Tongue (tissue), 1 donor: ENCODE measurements at regions not wholly inside any gene's neighbourhood (a gene's known extent, or its start where the extent isn't known, plus 50 kb on each side); places are given as distances from the start of the nearest gene placed in this dataset.
"Not testable (repeated sequence)": the region's sequence is repeated elsewhere in the genome, so short reads cannot be mapped to it uniquely, and the experiment has no call there.

Experiments used
- DNase-seq: peaks from one replicate; pipeline ENCODE4 v3.0.0-alpha.2; 2015

- no peak for DNase-seq
These were observed 156.5 kb upstream of the MED14 start for GRCh38 chrX:40891798-40892197.

- no peak for DNase-seq
These were observed 158.0 kb upstream of the MED14 start for GRCh38 chrX:40893251-40893910.

- DNase-seq = no peak
These were observed 159.9 kb upstream of the MED14 start for GRCh38 chrX:40895246-40895645.

- DNase-seq = no peak
These were observed 162.5 kb upstream of the MED14 start for GRCh38 chrX:40897718-40898270.

- DNase-seq = not testable (repeated sequence)
These were observed 169.4 kb upstream of the MED14 start for GRCh38 chrX:40904739-40905138.

GRCh38 chrX:40908026-40908425 is 172.7 kb upstream of the MED14 start:
- DNase-seq = no peak

GRCh38 chrX:40908857-40909475 is 173.6 kb upstream of the MED14 start:
- no peak for DNase-seq

GRCh38 chrX:40912166-40912565 is 173.1 kb upstream of the USP9X start:
- no peak for DNase-seq

- no peak for DNase-seq
These were observed 172.7 kb upstream of the USP9X start for GRCh38 chrX:40912576-40912975.

- DNase-seq = no peak
These were observed 164.9 kb upstream of the USP9X start for GRCh38 chrX:40920351-40920750.

- DNase-seq = no peak
These were observed 162.9 kb upstream of the USP9X start for GRCh38 chrX:40922307-40922706.

GRCh38 chrX:40926739-40927427 is 158.4 kb upstream of the USP9X start:
- not testable (repeated sequence) for DNase-seq

GRCh38 chrX:40928076-40928475 is 157.2 kb upstream of the USP9X start:
- DNase-seq = no peak

GRCh38 chrX:40931921-40932320 is 153.3 kb upstream of the USP9X start:
- peak; percentile 38 for DNase-seq

- DNase-seq = peak; percentile 75
These were observed 152.0 kb upstream of the USP9X start for GRCh38 chrX:40933132-40933705.

- peak; percentile 78 for DNase-seq
These were observed 151.4 kb upstream of the USP9X start for GRCh38 chrX:40933706-40934425.

GRCh38 chrX:40936827-40937226 is 148.4 kb upstream of the USP9X start:
- DNase-seq = no peak

GRCh38 chrX:40938423-40938822 is 146.8 kb upstream of the USP9X start:
- peak; percentile 36 for DNase-seq

- DNase-seq = no peak
These were observed 142.1 kb upstream of the USP9X start for GRCh38 chrX:40943093-40943641.

GRCh38 chrX:40945361-40945713 is 139.9 kb upstream of the USP9X start:
- DNase-seq = peak; percentile 80

GRCh38 chrX:40947276-40947675 is 138.0 kb upstream of the USP9X start:
- peak; percentile 14 for DNase-seq

- DNase-seq = no peak
These were observed 136.2 kb upstream of the USP9X start for GRCh38 chrX:40949071-40949470.
